NCI-H2081 treated with DMSO at 0.1 percent for 48 hours (cell line): ENCODE measurements at regions not wholly inside any gene's neighbourhood (a gene's known extent, or its start where the extent isn't known, plus 50 kb on each side); places are given as distances from the start of the nearest gene placed in this dataset.
A peak's percentile ranks its signal among the peaks of the same experiment; 100 is the strongest.
"Not testable (repeated sequence)": the region's sequence is repeated elsewhere in the genome, so short reads cannot be mapped to it uniquely, and the experiment has no call there.

Source experiments
- DNase-seq: peaks from one replicate; lab custom pipeline; 2025; lab: John Stamatoyannopoulos, UW

- no peak for DNase-seq
Observed at GRCh38 chr2:184993746-184994145, 395.4 kb downstream of the ZNF804A start.

GRCh38 chr2:185006481-185006880, 408.2 kb downstream of the ZNF804A start:
- no peak for DNase-seq

GRCh38 chr2:185012643-185013042, 414.3 kb downstream of the ZNF804A start:
- no peak for DNase-seq

DNA sequence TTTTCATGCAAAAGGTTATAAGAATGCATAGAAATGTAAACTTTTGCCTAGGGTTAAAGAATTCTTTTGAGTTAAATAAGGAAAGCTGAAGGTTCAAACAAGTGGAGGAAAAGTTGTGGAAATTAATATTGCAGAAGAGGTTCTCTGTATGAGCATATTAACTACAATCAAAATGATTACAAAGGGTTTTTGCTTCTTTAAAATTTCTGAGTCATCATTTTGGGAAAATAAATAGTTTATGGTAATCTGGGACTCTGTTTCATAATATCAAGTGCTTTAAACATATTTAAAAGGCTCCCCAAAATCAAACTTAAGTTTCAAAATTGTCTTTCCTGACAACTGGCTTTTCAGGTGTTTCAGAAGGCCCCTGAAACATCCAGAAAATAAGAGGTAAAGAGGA, 415.7 kb downstream of the ZNF804A start:
- no peak for DNase-seq

DNA sequence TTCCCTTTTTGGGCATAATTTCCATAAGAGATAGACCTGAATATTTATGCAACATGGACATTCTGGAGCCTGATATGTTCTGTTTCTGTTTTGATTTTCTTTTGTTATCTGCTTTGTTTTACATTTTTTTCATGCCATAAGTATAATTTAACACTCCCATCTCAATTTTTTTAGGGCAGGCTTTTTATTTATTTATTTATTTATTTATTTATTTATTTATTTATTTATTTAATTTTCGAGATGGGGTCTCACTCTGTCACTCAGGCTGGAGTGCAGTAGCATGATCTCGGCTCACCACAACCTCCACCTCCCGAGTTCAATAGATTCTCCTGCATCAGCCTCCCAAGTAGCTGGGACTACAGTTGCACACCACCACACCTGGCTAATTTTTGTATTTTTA, 427.6 kb downstream of the ZNF804A start:
- DNase-seq: not testable (repeated sequence)

- no peak for DNase-seq
Observed at GRCh38 chr2:185035906-185036305, 437.6 kb downstream of the ZNF804A start.

- DNase-seq: no peak
Observed at GRCh38 chr2:185044323-185044874, 446.1 kb downstream of the ZNF804A start.

DNA sequence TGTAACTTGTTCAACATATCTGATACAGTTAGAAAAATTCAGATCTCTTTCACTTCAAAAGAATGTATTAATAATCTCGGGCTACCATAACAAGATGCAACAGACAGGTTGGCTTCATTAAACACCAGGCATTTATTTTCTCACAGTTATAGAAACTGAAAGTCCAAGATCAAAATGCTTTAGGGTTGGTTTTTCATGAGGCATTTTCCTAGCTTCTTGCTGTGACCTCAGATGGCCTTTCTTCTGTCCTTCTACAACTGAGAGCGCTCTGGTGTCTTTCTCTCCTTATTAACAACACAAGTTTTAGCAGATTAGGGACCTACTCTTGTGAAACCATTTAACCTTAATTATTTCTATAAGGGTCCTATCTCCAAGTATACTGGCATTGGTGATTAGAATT, 452.5 kb downstream of the ZNF804A start:
- no peak for DNase-seq

DNA sequence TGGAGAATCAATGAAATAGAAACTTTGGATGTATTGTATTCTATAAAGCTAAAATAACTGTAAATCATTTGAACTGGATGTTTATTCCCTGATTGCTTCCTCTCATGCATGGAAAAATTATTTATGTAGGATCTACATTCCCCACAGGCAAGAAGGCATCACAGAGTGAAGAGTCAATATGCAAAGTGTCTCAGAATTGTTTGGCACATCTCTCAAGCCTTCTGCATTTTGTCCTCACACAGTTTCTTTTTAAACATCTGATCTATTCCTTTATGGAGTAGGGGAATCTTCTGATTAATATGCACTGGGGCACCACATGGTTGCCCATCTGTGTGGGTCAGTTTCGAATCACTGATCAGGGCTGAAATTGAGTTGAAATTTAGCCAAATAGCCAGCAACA, 465.4 kb downstream of the ZNF804A start:
- DNase-seq: no peak

DNA sequence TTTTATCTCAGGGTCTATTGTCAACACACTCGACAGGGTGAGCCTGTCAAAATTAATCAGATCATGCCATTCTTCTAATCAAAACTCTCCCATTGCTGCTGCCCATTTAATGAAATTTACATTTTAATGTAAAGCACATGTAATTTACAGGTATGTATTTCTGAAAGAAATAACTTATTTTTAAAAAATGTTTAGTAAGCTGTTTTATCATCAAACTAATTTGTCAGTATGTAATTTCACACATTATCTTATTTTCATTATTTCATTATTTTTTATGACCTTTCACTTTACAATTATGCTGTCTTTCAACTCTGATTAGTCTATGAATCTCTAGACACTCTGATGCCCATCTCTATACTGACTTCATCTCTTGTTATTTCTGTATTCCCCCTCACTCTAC, 467.8 kb downstream of the ZNF804A start:
- no peak for DNase-seq

- no peak for DNase-seq
Observed at GRCh38 chr2:185069107-185069506, 470.8 kb downstream of the ZNF804A start.

DNA sequence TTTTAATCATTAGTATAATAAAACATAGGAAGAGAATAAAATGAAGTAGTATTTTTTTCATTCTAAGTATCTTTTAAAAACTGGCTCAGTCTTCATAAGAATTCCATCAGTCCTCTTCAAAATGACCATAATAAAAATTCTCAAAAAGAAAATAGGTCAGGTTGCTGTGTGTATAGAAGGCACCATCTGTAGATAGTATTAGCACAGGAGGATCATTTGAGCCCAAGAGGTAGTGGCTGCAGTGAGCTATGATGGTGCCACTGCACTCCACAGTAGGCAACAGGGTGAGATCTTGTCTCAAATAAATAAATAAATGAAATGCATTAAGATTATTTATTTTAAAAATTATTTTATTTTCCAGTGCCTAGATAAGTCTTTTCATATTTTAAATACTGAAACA, 475.8 kb downstream of the ZNF804A start:
- no peak for DNase-seq

- no peak for DNase-seq
Observed at GRCh38 chr2:185082749-185083148, 484.4 kb downstream of the ZNF804A start.

GRCh38 chr2:185108588-185108987, 510.3 kb downstream of the ZNF804A start:
- DNase-seq: no peak

DNA sequence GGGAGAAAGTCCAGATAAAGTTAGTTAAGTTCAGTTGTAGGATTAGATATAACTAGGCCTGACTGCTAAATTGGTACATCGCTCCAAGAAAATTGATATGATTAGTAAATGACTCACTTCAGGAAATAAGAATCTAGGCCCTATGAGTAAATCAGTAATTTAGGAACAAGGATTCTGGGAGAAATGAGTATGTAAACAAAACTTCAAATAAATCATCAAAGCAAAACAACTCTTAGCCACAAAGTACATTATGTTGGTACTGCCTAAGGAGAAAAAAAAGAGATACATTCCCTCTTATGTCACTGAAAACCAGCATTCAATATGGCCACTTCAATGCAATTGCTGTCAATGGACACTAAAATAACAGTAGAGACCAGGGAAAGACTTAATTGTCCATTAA, 529.1 kb downstream of the ZNF804A start:
- no peak for DNase-seq

DNA sequence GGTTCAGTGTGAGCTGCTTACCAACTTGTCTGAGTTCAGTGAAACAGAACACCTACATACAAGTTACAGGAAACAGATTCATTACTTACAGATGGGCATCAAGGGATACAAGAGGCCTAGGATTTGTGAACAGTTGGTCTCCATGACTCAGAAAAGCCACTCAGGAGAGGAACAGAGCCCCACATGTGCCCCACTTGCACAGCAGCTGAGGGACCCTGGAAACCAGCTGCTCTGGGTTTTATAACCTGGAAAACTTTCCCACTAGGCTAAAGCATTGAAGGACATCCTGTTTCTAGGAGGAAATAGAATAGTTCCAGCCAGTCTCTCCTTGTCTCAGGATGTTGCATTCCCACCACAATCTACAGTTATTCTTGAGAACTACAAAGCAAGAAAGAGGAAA, 530.0 kb downstream of the ZNF804A start:
- DNase-seq: no peak

- DNase-seq: no peak
Observed at GRCh38 chr2:185128996-185129395, 530.7 kb downstream of the ZNF804A start.

DNA sequence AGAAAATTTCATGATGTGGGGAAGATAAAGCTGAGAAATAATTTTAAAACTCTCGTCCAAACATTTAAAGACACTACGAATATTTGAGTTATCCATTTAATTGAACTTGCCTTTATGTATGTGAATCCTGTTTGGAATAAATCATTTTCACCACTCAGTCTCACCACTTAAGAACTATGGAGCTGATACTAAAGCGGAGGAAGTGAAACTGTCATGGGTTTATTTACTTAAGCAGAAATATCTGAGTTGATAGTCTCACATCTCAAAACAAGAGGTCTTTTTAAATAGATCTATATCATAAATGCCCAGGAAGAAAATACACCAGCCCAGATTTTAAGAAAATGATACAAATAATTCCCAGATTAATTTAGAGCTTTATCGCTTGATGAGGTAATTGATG, 532.4 kb downstream of the ZNF804A start:
- DNase-seq: no peak

DNA sequence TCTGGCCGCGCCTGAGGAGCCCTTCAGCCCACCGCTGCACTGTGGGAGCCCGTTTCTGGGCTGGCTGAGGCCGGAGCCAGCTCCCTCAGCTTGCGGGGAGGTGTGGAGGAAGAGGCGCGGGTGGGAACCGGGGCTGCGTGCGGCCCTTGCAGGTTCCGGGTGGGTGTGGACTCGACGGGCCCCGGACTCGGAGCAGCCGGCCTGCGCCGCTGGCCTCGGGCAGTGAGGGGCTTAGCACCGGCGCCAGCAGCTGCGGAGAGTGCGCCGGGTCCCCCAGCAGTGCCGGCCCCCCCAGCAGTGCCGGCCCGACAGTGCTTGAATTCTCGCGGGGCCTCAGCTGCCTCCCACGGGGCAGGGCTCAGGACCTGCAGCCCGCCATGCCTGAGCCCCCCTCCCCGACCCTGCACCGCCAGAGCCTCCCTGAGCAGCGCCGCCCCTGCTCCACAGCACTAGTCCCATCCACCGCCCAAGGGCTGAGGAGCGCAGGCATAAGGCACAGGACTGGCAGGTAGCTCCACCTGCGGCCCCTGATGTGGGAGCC, 534.2 kb downstream of the ZNF804A start:
- no peak for DNase-seq

- no peak for DNase-seq
Observed at GRCh38 chr2:185137700-185138099, 539.4 kb downstream of the ZNF804A start.

DNA sequence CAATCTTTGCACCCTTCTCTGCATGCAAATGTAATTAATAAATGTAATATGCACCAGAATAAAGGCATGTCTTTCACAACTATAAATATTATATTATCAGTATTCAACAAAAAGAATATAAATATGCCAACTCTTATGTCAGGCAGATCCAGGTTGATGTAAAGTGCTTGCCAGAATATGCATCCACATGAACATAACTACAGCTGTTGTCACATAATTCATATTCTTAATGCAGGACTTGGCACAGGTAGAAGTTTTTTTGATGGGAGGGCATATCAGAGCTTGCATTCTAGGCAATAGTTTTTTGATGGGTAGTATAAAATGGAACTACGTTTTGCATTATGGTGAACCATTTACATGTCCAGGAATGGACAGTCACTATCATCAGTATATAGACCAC, 544.3 kb downstream of the ZNF804A start:
- no peak for DNase-seq

DNA sequence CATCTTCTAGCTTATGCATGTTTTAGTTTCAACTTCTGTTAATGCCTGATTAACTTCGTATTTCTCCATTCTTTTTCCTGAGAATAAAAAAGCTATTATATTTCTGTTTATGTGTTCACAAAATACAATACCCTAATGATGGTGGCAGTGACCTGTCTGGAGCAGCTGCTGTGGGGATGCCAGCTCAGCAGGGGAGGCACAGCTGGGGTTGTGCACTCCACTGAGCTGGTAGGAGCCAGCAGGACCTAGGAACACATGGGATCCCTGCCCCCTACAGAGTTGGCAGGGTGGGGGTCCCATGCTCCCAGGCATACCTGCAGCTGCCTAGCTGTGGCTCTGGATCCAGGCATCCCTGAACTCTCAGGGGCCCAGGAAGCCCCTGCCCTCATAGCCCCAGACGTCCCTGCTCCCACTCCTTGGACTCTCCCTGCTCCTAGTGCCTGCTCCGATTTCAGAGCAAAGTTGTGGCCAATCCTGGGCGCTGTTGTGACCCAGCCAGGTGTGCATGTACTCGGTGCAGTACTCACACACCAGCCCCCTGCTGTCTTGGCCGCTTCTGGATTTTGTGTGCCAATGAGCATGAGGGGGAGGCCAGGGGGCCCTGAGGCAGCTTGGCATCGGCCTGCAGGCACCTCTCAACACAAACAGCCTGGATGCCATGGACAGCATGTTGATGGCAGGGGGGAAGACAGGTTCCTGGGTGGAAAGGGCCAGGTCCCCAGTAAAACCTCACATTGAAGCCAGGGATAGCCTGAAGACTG, 546.0 kb downstream of the ZNF804A start:
- DNase-seq: peak; percentile 6

GRCh38 chr2:185145316-185146121, 547.2 kb downstream of the ZNF804A start:
- no peak for DNase-seq
